ENCODE measurements at regions not wholly inside any gene's neighbourhood (a gene's known extent, or its start where the extent isn't known, plus 50 kb on each side); places are given as distances from the start of the nearest gene placed in this dataset.
"Not testable (repeated sequence)": the region's sequence is repeated elsewhere in the genome, so short reads cannot be mapped to it uniquely, and the experiment has no call there.

GRCh38 chr2:150812664-150813367, 325.3 kb upstream of the RND3 start:
- DNase-seq = no peak

DNA sequence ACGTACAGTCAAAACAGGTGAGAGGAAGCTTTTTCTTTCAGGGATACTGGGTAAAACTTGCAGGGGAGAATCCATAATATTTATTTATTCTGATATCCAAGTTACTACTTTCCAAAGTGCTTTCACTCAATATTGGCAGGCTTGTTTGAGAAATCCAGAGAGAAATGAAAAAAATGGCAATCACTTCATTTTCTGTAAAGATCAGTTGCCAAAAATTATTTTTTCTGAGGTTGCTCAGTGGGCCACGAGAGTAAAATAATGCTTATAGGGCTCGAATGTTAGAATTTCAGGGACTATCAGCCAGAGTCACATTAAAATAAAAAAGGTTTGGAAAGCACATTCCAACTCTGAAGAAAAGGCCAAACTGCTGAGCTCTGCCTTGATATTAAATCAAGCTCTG, 324.6 kb upstream of the RND3 start:
- DNase-seq = no peak

DNA sequence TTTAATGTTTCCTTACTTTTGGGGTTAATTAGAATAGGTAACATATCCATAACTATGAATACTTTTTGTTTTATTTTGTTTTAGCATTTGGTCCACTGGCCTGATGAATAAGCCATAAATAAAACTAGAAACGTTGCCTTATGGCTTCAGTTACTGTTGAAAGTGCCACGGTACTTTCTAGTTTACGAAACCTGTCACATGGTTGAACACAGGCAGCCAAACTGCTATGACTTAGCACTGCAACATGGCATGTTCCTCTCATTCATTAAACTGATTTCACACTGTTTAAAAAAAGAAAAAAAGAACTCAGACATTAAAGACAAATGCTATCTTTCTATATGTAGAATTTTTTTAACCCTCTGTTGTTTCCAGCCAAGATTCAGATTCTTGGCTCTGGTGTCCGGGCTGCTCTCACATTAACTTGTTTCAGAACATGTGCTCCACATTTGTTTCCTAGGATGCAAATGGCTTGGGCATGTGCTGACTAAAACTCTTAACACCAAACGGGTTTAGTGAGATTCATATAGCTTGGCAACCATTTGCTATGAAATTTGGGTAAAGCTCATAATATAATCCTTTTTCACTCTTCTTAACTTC, 323.9 kb upstream of the RND3 start:
- no peak for DNase-seq

- no peak for DNase-seq
Observed at GRCh38 chr2:150809103-150809502, 321.6 kb upstream of the RND3 start.

- DNase-seq = no peak
Observed at GRCh38 chr2:150806336-150806735, 318.9 kb upstream of the RND3 start.

DNA sequence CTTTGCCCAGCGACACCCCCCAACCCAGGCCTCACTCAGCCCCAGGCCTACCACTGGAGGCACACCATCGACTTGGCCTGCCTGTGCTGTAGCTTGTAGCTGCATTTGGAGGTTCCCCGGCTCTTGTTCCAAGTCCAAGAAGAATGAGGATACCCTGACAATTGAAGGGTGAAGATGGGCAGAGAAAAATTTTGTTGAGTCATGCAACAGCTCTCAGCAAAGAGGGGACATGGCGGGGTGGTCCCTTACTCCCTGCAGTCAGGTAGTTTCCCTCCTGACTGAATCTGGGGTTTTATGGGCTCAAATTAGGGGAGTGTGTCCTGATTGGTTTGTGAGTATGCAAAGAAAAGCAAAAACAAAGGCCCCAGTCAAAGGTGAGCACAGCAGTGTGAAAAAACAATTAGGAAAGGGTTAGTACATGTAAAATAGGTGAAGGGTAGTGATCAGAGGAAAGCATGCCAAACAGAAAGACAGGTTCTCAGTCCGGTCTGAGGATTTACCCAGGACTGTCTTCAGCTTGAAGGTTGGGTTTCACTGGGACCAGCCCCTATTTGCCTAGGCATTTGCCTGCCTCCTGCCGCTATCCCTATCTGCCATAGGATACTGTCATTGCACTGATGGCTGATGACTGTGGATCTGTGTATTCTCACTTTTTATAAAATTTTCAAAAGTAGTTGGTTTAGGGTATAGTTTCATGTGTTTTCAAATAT, 316.4 kb upstream of the RND3 start:
- no peak for DNase-seq

DNA sequence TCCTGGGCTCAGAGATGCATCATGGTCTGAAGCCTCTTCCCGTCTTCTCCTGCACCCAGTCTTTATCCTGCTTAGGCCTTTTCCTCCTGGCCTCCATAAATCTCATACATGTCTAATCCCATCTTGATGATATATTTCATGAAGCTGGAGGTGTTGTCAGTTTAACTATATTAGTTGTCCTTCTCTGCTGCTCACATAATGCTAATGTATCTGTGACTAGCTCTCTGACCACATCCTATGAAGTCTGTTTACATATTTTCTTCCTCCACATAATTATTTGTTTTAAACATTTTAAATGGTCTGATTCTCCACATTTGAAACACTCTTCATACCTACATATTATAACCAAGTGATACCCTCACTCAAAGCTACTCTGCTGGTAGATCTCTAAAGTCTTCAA, 315.2 kb upstream of the RND3 start:
- no peak for DNase-seq

DNA sequence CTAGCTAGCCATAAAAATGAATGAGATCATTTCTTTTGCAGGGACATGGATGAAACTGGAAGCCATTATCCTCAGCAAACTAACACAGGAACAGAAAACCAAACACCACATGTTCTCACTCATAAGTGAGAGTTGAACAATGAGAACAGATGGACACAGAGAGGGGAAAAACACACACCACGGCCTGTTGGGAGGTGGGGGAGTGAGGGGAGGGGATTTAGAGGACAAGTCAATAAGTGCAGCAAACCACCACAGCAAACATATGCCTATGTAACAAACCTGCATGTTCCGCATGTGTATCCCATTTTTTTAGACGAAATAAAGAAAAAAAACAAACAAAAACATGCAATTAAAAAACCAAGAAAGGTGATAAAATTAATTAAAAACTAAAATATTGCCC, 308.8 kb upstream of the RND3 start:
- not testable (repeated sequence) for DNase-seq

GRCh38 chr2:150792780-150793300, 305.4 kb upstream of the RND3 start:
- no peak for DNase-seq

GRCh38 chr2:150791567-150791966, 304.1 kb upstream of the RND3 start:
- DNase-seq = no peak

DNA sequence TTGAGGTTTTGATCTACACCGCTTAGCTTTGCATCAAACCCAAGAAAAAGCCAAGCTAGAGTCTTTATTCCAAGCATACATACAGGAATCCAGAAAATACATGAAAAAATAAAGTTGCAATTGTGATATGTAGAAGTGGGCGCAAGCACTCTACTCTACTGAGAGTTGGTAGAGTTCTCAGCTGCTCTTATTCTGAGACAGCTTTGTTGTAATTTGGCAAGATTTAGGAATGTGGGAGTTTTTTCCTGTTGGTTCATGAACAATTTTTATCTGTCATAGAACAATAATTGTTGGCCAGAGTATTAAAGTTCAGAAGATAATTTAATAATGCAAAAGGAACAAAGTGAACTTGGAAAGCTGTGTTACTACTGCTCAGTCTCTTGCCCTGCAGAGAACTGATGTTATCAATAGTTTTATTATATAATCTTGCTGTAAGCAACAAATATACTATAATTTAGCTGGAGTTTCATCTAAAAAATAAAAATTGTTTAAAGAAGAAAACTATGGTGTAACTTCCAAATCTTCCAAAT, 302.0 kb upstream of the RND3 start:
- no peak for DNase-seq

DNA sequence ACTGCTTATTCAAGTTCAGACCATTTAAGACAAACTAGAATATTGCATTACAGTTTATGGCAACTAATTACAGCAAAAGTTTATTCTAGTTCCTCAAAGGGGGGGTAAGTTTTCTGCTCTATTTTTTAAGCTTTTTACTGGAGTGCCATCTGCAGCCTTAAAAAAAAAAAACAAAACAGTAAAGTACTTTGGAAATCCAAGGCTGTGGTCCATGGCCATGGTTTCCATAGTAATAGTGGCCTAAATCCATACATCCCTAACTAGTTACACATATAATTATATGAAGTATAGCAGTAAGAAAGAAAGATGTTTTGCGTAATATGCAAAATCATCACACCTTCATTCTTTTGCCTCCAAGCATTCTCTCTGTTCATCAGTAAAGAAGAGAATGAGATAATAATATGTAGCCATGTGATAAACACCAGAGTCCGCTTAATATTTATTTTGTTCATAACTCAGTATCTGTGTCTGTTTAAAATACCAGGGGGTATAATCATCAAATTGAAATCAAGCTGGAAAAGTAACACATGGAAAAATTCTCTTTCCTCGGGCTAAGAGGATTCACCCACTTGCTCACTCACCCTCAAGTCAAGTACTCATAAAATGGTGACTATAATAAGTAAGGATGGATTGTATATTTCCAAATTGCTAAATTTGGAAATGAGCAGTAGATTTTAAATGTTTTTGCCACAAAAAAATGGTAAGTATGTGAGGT, 301.1 kb upstream of the RND3 start:
- no peak for DNase-seq

- DNase-seq = no peak
Observed at GRCh38 chr2:150787353-150788093, 300.1 kb upstream of the RND3 start.

- no peak for DNase-seq
Observed at GRCh38 chr2:150784389-150784788, 296.9 kb upstream of the RND3 start.

DNA sequence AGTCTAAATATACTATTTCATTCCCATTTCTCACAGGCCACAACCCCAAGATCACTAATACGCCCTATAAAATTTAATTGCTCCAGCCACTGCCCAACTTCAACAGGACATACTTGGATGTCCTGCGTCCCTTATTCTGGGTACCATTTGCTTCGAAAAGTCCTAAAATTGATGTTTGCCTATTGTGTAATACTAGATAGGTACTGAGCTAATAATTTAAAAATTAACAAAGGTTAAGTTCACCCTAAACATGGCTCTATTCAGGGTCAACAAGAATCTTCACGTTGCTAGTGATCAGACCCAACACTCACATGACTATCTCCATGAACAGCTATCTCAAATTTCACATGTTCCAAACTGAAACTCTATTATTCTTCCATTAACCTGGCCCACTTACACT, 296.4 kb upstream of the RND3 start:
- DNase-seq = no peak

DNA sequence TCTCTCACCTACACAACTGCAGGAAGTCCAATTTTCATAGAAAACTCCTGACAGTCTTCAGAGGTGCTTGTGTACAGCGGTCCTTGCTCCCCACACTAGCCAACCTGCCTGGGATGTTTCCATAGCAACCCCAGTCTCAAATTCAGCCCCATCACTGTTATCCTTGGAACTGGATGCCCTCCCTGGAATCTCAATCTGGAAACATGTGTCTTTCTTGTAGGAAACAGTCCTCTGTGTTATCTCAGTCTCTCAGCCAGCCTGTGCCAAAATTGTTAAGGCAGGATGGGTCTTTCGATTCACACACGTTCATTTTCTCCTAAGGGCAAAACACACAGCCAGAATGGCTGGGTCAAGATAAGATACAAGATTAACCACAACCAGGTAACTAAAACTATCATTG, 295.5 kb upstream of the RND3 start:
- no peak for DNase-seq

- DNase-seq = no peak
Observed at GRCh38 chr2:150782613-150783012, 295.1 kb upstream of the RND3 start.

GRCh38 chr2:150781142-150781541, 293.7 kb upstream of the RND3 start:
- DNase-seq = no peak

GRCh38 chr2:150778828-150779227, 291.4 kb upstream of the RND3 start:
- DNase-seq = no peak

- DNase-seq = no peak
Observed at GRCh38 chr2:150769421-150769820, 282.0 kb upstream of the RND3 start.

DNA sequence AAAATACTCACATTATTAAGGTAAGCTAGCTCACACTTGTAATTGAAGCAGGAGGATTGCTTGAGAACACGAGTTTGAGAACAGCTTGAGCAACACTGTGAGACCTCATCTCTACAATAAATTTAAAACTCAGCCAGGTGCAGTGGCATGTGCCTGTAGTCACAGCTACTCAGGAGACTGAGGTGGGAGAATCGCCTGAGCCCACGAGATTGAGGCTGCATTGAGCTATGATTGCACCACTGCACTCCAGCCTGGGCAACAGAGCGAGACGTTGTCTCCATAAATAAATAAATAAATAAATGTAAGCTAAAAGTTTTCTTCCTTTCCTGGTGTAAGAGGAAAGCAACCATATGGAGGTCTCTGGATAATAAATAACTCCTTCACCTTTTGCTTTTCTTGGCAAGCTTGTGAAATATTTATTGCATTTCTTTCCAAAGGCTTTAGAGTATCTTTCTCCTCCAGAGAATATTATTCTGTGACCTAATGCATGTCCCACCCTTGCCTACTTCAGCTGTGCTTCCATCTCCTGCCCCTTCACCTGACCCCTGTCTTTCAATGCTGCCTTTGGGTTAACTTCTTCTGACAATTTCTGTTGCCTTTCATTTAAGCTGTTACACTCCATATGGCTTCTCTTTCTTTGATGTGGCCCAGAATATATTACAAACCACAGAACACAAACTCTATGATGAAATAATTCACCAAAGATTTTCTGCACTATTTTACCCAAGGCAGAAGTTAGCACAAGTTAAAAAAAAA, 280.7 kb upstream of the RND3 start:
- DNase-seq = no peak

DNA sequence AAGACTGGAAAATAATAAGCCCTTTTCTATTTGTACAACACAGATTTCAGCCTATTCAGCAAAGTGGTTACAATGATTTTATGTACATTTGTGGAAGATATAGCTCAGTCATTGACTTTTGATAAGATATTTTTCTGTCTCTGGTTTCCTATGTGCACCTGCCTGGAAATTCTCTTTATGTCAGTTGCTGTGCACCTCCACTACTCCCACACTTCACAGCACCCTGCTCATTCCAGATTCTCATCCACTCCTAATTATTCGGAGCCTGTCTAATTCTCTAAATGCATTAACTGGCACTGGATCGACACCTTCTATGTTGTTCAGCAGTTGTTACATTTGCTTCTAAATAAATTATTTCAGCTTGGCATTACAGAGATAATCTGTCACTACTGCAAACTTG, 275.1 kb upstream of the RND3 start:
- no peak for DNase-seq
